Stimulated activated CD4-positive, alpha-beta T cell treated with anti-CD3 and anti-CD28 coated beads, Interleukin-12 subunit alpha, Interleukin-12 subunit beta, amount 100 ng/mL, for 24 hours (primary cell): ENCODE measurements at regions not wholly inside any gene's neighbourhood (a gene's known extent, or its start where the extent isn't known, plus 50 kb on each side); places are given as distances from the start of the nearest gene placed in this dataset.

Source experiments
- DNase-seq, 2 experiments: peaks; one replicate each; pipeline ENCODE4 v3.0.0-alpha.2; 2020; ENCODE audit warnings: low read depth in 2 of 2

DNA sequence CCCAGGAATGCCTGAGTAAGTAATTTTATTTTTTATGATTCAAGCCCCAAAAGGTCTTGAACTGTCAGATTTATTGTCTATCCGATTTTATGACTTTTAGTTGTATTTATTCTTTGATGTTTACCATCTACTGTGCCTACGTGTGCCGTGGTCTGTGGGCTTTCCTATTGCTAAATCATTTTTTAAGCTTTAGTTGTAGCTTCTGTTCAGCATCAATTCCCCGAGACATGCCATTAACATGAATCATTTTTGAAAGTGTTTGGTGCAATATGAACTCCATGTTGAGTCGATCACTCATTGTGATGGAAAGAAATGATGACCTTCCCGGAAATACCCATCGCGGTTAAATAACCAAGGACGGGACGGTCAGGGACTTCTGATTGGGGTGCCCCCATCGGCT is 268.7 kb upstream of the THRB start:
- DNase-seq = no peak

DNA sequence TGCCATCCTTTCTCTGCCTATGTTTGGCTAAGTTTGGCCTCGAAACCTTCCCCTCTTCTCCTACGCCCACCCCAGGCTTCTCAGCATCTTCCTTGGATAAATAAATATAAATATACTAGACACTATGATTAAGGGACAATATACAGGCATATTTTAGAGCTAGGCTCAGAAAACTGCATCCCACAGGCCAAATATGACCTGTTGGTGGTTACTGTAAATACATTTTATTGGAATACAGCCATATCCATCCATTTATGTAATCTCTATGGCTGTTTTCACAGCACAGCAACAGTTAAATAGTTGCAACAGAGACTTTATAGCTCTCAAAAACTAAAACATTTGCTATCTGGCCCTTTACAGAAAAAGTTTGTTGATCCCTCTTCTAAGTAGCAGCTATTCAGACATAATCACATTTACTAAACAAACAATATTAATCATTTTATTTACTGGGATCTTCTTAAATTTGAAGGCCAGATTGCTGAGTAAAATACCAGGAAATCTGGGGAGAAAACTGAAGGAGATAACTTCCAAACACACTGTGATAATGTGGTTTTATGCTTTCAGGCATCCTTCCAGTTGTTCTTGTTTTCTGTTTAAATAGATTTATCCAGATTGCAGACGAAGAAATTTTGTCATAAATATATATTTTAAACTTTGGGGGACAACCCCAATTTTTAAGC is 269.7 kb upstream of the THRB start:
- DNase-seq = no peak

DNA sequence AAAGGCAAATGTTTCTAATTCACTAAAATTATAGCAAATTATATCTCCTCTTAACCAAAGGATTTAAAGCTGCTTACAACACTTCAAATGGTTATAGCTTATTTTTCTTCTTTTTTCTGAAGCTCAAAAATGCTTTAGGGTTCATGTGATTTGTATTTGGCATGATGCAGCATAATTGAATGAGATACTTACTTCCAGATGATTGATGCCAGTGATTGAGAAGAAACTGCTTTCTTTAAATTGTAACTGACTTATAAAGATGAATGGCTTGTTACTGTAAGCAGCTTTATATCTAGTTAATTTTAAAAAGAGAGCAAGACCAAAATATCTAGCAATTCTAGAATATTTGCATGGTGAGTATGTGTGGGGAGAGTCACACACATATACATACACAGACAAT is 270.7 kb upstream of the THRB start:
- no peak for DNase-seq

DNA sequence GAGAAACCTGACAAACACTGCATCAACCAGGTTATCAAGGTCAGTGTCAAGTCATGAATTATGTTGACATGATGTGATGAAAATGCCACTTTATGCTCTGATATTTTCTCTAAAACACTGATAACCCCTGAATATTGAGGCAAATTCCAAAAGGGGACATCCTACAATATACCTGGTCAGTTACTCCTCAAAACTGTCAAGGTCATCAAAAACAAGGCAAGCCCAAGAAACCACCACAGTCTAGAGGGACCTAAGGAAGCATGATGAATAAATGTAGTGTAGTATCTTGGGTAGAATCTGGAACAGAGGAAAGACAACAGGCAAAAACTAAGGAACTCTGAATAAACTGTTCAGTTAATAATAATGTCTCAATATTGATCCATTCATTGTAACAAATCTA is 275.3 kb upstream of the THRB start:
- DNase-seq = no peak

DNA sequence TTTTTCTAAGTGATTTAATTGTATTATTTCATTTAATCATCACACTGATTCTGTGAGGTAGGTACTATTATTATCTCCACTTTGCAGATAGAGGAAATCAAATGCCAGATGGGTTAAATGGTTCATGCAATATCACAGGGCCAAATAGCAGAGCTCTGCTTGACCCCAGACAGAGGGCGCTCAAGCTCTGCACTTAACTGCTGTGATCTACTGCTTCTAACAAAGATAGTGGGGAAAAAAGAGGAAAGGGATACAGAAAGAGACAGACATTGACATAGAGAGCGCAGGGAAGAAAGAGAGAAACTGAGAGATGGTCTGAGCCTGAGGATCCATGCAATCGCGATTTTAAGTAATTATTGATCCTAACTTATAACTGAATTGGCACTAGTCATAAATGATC is 279.1 kb upstream of the THRB start:
- no peak for DNase-seq

DNA sequence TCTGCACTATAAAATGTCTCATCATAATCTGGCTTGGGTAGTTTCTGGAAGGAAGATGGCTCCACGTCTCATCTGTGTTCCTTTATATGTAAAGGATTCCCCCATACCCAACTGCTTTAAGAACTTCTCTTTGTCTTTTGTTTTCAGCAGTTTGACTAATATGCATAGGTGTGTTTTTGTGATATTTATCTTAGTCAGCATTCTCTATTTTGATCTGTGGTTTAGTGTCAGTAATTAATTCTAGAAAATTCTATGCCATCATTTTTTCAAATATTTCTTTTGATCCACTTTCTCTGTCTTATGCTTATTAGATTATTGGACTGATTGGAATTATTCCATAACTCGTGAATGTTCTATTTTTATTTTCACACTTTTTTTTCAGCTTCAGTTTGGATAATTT is 286.3 kb upstream of the THRB start:
- no peak for DNase-seq

DNA sequence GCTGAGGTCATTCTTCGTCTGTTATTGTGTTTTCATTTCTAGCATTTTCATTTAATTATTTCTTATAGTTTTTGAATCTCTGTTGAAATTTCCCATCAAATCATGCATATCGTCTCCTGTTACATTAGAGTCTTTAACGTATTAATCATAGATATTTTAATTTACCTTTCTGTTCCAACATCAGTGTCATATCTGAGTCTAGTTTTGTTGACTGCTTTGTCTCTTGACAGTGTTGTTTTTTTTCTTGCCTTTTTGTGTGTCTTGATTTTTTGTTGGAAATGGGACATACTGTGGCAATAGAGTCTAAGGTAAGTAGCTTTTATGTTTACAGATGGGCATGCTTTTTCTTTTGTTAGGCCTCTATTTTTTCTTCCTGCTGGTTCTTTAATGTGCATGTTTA is 286.8 kb upstream of the THRB start:
- DNase-seq = no peak

DNA sequence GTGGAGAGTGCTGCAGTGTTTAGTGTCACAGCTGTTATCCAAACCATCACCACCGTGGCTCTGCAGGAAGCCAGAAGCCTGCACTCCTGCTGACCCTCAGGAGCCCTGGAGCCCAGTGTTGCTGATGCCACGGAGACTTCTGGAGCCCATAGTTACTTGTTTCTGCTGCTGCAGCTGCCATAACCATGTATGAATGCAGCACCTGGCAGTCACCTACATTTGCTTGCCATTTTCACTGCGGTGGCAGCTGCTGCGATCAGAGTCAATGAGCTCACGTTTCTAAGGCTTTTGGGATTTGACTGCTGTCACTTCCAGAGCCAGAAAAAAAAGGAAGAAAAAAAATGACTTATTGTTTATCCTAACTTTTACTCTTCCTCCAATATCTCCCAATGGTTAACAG is 299.2 kb upstream of the THRB start:
- no peak for DNase-seq

DNA sequence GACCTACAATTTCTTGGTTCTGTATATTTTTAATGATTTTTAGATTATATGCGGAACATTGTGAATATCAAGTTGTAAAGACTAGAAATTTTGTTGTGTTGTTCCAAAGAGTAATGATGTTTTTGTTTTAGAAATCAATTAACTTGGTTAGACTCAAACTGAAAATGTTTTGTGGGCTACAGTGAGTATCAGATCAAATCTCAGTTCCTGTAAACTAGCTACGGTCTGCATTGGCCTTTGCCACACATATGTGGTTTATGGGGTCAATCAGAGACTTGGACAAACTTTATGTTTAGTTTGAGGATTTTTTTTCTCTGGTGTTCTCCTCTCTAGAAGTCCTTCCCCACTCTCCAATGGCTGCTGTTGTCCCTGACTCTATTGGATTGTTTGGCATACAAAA is 308.0 kb upstream of the THRB start:
- DNase-seq = no peak

DNA sequence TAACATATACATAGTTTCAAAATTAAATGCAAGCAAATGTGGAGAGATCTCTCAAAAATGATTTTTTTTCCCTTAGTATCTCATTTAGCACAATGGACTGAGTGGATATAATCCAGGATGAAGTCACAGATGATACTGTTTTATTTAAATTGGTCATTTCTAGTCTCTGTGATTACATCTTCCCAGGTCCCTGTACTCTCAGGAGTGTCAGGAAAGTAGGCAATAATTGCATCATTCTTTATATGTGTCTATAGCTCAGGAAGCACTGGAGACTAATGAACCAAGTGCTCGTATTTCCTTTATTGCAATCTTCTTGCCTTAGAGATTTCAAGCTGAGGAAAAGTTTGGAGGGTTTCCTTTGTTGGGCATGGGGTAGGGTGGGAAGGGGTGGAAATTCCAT is 309.4 kb upstream of the THRB start:
- DNase-seq = no peak

DNA sequence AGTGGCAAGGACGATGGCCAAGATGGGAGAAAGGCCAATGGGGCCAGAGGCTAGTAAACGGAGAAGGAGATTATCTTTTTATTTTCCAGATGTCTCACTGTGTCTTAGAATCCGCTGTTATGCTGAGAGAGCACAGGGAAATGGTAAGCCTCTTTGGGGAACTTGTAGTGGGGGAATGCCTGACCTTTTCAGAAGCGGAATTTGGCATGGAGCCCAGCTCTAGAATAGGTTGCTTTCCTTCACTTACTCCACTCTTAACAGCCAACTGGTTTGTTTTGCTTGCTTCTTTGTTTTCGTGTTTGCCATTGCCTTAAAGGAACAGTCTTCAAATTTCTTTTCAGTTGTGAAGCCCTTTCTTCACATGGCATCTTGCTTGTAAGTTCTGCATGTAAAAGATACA is 316.2 kb upstream of the THRB start:
- no peak for DNase-seq

DNA sequence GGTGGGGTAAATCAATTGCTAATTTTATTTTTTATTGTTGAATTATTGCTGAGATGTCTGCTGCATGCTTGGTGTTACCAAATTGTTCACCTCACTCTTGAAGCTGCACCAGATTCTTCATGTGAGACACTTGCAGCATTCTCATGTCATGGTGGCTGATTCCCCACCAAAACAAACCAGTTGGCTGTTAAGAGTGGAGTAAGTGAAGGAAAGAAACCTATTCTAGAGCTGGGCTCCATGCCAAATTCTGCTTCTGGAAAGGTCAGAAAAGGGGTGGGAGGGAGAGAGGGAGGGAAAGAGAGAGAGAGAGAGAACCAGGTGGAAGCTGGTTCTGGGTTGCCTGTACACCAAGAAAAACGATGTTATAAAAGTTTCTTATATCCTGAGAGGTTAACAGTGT is 317.5 kb upstream of the THRB start:
- no peak for DNase-seq

DNA sequence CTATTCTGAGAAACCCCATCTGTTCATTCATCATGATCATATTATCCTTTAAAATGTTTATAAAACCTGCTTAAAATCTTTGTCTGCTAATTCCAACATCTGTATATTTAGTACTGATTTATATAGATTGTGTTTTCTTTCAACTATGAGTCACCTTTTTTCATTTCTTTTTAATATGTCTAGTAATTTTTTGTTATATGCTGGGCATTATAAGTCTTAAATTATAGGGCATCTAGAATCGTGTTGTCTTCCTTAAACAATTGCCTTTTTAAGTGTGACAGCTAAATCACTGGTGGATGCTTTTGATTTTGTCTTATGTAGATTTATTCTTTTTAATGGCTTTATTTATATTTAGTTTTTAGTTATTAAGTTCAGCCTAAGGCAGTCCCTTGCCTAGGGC is 323.4 kb upstream of the THRB start:
- no peak for DNase-seq

DNA sequence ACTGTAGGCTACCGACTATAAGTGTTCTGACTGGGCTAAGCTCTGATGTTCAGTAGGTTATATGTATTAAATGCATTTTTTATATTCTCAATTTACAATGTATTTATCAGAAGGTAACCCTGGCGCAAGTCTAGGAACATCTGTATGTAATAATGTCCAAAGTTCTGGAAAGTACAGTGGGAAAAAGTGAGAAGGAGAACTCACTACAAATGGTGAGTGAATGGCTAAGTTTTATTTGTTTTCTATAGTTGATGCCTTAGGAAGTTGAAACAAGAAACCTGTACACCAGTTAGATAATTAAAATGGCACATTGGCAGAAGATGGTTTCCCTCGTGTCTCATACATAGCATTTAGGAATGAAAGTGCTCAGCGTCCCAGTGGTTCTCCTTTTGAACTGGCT is 333.4 kb upstream of the THRB start:
- no peak for DNase-seq

DNA sequence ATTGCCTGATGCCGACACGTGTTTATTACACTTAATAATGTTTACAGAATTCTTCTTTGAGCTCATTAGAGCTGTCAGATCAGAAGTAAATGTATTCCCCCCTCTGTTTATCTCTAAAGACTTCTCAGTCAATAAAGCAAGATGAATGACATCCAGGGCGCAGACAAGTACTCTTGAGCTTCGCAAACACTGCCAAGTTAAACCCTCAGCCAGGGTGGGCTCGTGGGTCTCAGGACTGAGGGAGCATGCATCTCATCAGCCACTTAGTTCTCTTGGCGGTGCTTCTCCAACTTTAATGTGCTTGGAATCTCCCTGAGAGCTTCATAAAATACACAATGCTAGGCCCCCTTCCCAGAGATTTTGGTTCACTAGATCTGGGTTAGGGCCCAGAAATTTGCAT is 333.9 kb upstream of the THRB start:
- no peak for DNase-seq

DNA sequence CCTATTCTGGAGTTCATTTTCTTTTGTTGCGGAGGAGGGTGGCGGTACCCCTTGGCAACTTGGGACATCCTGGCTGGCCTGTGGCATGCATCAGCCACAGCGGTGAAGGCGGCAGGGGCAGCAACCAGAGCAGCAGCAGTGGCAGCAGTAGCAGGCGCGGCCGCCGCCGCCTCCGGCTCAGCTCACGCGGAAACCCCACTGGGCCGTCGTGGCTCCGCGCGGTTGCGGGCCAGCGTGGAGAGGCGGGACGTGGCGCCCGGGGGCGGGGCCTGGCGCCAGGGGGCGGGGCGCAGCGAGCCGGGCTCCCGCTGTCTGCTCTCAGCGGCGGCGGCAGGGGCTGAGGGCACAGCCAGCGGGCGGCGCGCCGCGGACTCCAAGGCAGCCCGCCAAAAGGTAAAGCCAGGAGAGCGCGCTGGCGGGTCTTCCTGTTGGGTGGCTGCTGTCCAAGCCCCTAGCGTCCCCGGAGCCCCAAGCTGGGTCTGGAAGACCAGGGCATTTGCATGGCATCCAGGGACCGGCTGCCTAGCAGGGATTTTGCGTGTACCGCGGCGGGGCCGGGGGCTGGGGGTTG is 334.4 kb upstream of the THRB start:
- DNase-seq = no peak

DNA sequence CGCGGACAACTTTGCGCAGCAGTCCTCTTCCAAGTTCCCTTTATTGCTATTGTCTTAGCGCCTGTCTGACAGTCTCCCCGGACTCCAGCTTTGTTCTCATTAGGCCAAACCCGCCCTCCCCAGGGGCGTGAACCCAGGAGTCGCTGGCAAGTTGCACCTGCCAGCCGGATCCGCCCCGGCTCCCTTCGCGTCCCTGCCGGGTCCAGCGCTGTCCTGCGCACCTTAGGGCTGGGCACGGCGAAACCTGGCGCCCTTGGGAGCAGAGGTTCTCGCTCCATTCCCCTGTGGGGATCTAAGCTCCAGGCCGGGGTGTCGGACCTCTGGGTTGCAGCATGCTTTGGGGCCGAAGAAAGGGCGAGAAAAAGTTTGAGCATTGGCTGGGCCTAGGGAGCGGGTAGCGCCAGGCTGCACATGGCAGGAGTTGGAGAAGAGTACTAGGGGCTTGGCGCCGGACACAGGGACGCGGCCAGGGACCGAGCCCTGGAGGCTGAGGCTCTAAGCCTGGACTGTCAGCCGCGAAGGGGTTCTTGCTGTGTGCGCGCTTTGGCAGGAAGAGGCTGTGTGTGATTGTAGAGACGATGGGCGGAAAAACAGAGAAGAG is 335.1 kb upstream of the THRB start:
- DNase-seq = no peak

DNA sequence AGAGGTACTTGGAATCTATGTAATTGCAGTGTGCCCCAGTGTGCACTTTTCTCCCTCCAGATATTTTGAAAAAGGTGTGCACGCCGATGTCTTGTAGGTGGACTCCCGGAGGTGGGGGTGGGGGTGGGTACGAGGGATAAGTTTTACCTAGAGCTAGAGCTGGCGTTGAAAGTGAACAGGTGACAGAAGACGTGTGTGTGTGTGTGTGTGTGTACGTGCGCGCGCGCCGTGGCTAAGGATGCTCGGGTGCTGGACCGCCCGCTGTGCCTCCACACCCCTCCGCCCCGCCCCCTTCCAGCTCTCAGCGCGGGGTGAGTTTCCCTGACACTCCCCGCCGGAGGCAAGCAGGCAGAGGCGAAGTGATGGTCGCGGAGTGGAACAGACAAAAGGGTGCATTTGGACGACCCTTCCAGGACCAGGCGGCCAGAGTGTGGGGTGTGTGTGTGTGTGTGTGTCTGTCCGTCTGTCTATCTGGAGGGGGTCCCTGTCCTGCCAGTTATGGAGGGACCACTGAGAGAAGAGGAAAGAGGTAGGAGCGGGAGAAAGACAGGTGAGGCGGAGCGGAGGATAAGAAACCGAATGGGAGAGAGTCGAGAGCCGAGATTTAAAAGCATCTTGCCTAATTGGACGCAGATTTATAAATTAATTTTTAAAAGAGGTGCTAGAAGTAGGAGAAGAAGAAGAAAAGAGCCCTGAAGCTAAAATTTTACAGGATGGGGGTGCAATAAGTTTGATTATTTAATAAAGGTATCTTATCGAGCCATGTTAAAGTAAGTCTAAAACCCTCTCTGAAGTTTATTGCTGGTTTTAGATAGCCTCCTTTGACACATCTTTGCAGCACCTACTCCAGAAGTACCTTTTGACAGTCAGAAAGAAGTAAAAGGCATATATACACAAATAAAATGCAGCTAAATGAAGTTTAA is 335.8 kb upstream of the THRB start:
- DNase-seq = no peak

DNA sequence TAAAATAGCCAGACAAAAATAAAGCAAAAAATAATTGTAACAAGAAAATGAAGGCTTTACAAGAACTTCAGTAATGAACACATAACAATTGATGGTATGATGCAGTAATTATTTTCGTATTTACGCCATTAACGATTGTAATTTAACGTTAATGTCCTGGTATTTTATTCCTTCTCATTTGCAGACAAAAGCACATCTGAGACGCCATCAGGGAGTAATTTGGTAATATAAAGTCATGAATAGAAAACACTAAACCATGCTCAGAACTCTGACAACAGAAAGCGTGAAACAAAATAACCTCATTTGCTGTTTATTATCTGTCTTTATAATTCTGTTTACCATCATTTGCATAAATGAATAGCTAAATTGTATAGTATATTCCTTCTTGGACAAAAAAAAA is 336.6 kb upstream of the THRB start:
- DNase-seq = no peak

DNA sequence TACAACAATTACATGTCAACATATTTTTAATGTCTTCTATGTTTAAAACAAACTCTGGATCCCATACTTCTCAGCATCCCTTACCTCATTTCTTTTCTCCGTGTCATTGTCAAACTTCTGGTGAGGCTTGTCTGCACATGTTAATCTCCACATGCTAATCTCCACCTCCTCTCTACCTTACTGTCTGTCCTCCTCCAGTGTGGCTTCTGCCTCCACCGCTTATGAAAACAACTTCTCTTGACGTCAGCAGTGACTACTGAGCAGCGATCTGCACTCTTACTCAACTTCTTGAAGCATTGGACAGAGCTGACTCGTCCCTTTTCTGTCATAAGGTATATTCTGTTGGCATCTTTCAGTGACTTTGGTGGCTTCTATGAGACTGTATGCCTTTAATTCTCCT is 338.2 kb upstream of the THRB start:
- DNase-seq = no peak

DNA sequence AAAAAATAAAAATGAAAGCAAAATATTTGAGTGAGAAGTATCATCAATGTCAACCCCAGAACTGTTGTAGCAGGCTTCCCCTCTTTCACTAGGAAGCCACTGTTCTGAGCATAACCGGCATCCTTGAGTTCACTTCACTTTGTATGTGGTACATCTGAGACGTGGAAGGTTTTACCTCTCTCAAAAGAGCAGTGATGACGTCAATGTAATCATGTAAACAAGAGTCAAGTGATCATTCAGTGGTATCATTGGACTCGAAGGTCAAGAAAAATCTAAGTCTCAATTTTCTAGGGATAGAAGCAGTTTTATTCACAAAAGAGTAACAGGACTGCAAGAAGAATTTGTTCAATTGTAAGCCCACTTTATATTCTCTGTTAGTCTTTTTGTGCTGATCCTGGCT is 339.8 kb upstream of the THRB start:
- no peak for DNase-seq

DNA sequence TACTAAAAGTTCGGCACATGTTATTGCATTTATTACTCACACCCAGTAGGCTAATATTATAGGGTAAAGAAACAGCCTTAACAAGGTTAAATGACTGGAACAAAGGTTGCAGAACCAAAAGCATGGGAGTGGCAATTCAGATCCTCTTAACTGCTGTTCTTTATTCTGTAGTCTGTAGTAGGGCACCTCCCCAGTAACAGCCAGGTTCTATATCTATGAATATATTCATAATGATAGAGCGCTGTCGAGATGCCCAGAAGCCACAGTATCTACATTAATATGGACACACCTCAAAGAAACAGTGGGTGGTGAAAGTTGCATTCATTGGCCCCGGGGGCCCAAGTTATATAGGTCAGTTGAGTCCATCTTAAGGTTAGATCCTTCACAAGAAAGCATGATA is 340.9 kb upstream of the THRB start:
- DNase-seq = no peak

DNA sequence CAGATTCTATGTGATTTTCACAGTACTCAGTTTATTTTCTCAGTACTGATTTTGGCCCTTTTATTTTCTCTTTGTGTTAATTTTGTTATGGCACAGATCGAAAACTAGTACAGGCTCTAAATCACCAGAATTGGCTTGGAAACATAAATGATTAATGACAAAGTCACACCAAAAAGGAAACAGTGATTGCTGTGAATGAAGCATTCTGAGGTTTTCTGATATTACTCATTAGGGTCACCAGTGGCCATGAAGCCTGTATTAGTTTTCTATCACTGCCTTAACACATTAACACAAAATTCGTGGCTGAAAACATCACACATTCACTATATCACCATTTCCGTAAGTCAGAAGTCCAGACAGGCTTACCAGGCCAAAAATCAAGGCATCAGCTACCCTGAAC is 343.0 kb upstream of the THRB start:
- DNase-seq = no peak
